ENCODE measurements at regions not wholly inside any gene's neighbourhood (a gene's known extent, or its start where the extent isn't known, plus 50 kb on each side); places are given as distances from the start of the nearest gene placed in this dataset.

GRCh38 chr7:106562711-106563366 is 98.1 kb downstream of the CCDC71L start (continued):
- no peak for TF ChIP-seq ZBTB33 (IDR thresholded peaks at IDR 0.05; ENCODE audit: extremely low read depth, insufficient replicate concordance, low read length)
- no peak for TF ChIP-seq SRF (IDR thresholded peaks at IDR 0.05; ENCODE audit: low read depth)
- no peak for TF ChIP-seq EGR1 (IDR thresholded peaks at IDR 0.05; ENCODE audit: low read depth)

- CTCF ChIA-PET, result no interaction called here
- POLR2A ChIA-PET, result no interaction called here
- ATAC-seq, result no peak
These were observed 99.1 kb downstream of the CCDC71L start for GRCh38 chr7:106561666-106562411.

More at GRCh38 chr7:106561666-106562411, 99.1 kb downstream of the CCDC71L start:
- Histone ChIP-seq H3K27ac (ENCODE audit: low read depth, low read length) (no peak overlapping the region), H4K20me1 (ENCODE audit: insufficient read depth) (no peaks in the 10 kb centered on the region), H3K9me3 (ENCODE audit: control insufficient read depth in 1 of 2, insufficient read depth in 1 of 2, low read depth in 1 of 2, low read length in 2 of 2) (no peaks in the 10 kb centered on the region), H3K9me2 (ENCODE audit: insufficient read depth) (no peaks in the 10 kb centered on the region), H2AFZ (ENCODE audit: low read depth, low read length, poor library complexity, severe bottlenecking) (no peak overlapping the region), H3K4me3 (replicated peaks in 1 of 2; ENCODE audit: low read depth in 1 of 2, low read length in 2 of 2) (no peak overlapping the region), H3K4me2 (ENCODE audit: low read length) (no peak overlapping the region), H3K4me1 (ENCODE audit: control insufficient read depth in 1 of 2, insufficient read depth in 2 of 2, low read length in 2 of 2) (no peaks in the 10 kb centered on the region), H3K36me3 (ENCODE audit: control insufficient read depth in 1 of 2, insufficient read depth in 2 of 2, low read length in 2 of 2) (no peaks in the 10 kb centered on the region), H3K27me3 (ENCODE audit: insufficient read depth, low read length) (no peaks in the 10 kb centered on the region), H3K9ac (ENCODE audit: low read length) (no peak overlapping the region), H3K79me2 (ENCODE audit: insufficient read depth, low read length) (no peaks in the 10 kb centered on the region)
- intact Hi-C loops (cut with micrococcal nuclease), result no loop called here
- TF ChIP-seq ZBTB33 (IDR thresholded peaks at IDR 0.05; ENCODE audit: extremely low read depth, insufficient replicate concordance, low read length) (no peak), YY1 (IDR thresholded peaks at IDR 0.05; ENCODE audit: extremely low read depth, insufficient replicate concordance, low read depth, low read length) (no peak), ZNF274 (IDR thresholded peaks at IDR 0.05; ENCODE audit: low read depth, low read length) (no peak), CEBPB (IDR thresholded peaks at IDR 0.05; ENCODE audit: low read depth) (no peak), SP1 (IDR thresholded peaks at IDR 0.05; ENCODE audit: low read depth) (no peak), EZH2phosphoT487 (IDR thresholded peaks at IDR 0.05; ENCODE audit: borderline replicate concordance) (no peak), TCF7L2 (IDR thresholded peaks at IDR 0.05; ENCODE audit: borderline replicate concordance, extremely low read depth, insufficient read depth, insufficient read length) (no peak), POLR2AphosphoS5 (IDR thresholded peaks at IDR 0.05; ENCODE audit: low read depth, low read length) (no peak), MAX (IDR thresholded peaks at IDR 0.05) (no peak), EZH2 (IDR thresholded peaks at IDR 0.05) (no peak), SIN3A (IDR thresholded peaks at IDR 0.05; ENCODE audit: low read depth) (no peak), ZFX (IDR thresholded peaks at IDR 0.05) (no peak), SRF (IDR thresholded peaks at IDR 0.05; ENCODE audit: low read depth) (no peak), CBX3 (IDR thresholded peaks at IDR 0.05; ENCODE audit: low read depth) (no peak), EGR1 (IDR thresholded peaks at IDR 0.05; ENCODE audit: low read depth) (no peak), RAD21 (IDR thresholded peaks at IDR 0.05; ENCODE audit: low read depth) (no peak), FOSL1 (IDR thresholded peaks at IDR 0.05; ENCODE audit: low read depth) (no peak), CTCF (IDR thresholded peaks at IDR 0.05 in 2 of 3, conservative IDR thresholded peaks at IDR 0.05 in 1 of 3; ENCODE audit: borderline replicate concordance in 1 of 3, insufficient read depth in 1 of 3, low read depth in 2 of 3, low read length in 2 of 3) (no peak)
- no TSS peak for BruUV-seq (replicated peaks)
- RAD21 ChIA-PET (ENCODE audit: low non-redundant PET in 1 of 2, low total read pairs in 2 of 2, uncharacterized antibody in 2 of 2, unreplicated experiment in 2 of 2), result no interaction called here
- DNase-seq (ENCODE audit: low read depth, low spot score), result no peak

All from HCT116 (cell line).